MM.1S (cell line): ENCODE measurements at regions not wholly inside any gene's neighbourhood (a gene's known extent, or its start where the extent isn't known, plus 50 kb on each side); places are given as distances from the start of the nearest gene placed in this dataset.
A peak's percentile ranks its signal among the peaks of the same experiment; 100 is the strongest.

Experiments
- DNase-seq: peaks from one replicate; pipeline ENCODE4 v3.0.0-alpha.2; 2015
- H2AFZ ChIP-seq: fragments of 300-600 bp; sonication (generic); 2 replicates; pipeline ENCODE4 v1.6.0; 2016; ENCODE audit warnings: antibody characterized with exemption, low read length
- H3F3A ChIP-seq: fragments of 300-600 bp; sonication (generic); 2 replicates; pipeline ENCODE4 v1.6.1; 2016; ENCODE audit warnings: mild to moderate bottlenecking, antibody characterized with exemption, low read length, moderate library complexity, mixed read lengths; ENCODE audit not compliant: insufficient read depth
- H3K27ac ChIP-seq: fragments of 300-600 bp; sonication (generic); 2 replicates; pipeline ENCODE4 v1.5.1; 2016; ENCODE audit warnings: mild to moderate bottlenecking, low read length
- H3K27me3 ChIP-seq: fragments of 300-600 bp; sonication (generic); replicated peaks from 2 replicates; pipeline ENCODE4 v1.6.0; 2016; ENCODE audit warnings: low read length; ENCODE audit not compliant: insufficient read depth
- H3K36me3 ChIP-seq: fragments of 300-600 bp; sonication (generic); replicated peaks from 2 replicates; pipeline ENCODE4 v1.6.1; 2016; ENCODE audit warnings: mild to moderate bottlenecking, low read length, mixed read lengths; ENCODE audit not compliant: insufficient read depth
- H3K4me1 ChIP-seq: fragments of 300-600 bp; sonication (generic); 2 replicates; pipeline ENCODE4 v1.6.1; 2016; ENCODE audit warnings: low read length, mixed read lengths
- H3K4me2 ChIP-seq: fragments of 300-600 bp; sonication (generic); 2 replicates; pipeline ENCODE4 v1.6.0; 2016; ENCODE audit warnings: low read depth, low read length
- H3K4me3 ChIP-seq: fragments of 300-600 bp; sonication (generic); 2 replicates; pipeline ENCODE4 v1.5.1; 2016; ENCODE audit warnings: low read length, mixed read lengths
- H3K79me2 ChIP-seq: fragments of 300-600 bp; sonication (generic); 2 replicates; pipeline ENCODE4 v1.6.1; 2016; ENCODE audit warnings: mixed run types, low read length, mixed read lengths
- H3K9ac ChIP-seq: fragments of 300-600 bp; sonication (generic); 2 replicates; pipeline ENCODE4 v1.6.1; 2016; ENCODE audit warnings: low read length, mixed read lengths
- H3K9me2 ChIP-seq: fragments of 300-600 bp; sonication (generic); replicated peaks from 2 replicates; pipeline ENCODE4 v1.6.1; 2016; ENCODE audit warnings: mild to moderate bottlenecking, low read length, mixed read lengths; ENCODE audit not compliant: insufficient read depth
- H3K9me3 ChIP-seq: fragments of 300-600 bp; sonication (generic); replicated peaks from 2 replicates; pipeline ENCODE4 v1.6.1; 2016; ENCODE audit warnings: mild to moderate bottlenecking, low read length, mixed read lengths; ENCODE audit not compliant: insufficient read depth
- H4K20me1 ChIP-seq: fragments of 300-600 bp; sonication (generic); 2 replicates; pipeline ENCODE4 v1.6.1; 2016; ENCODE audit warnings: mild to moderate bottlenecking, low read length, moderate library complexity, mixed read lengths; ENCODE audit not compliant: insufficient read depth
- CTCF ChIP-seq: fragments of 300-600 bp; sonication (generic); IDR thresholded peaks from 2 replicates; pipeline ENCODE4 v1.5.1; 2016; ENCODE audit warnings: antibody characterized with exemption, low read length, mixed read lengths
- EZH2 ChIP-seq: fragments of 300-600 bp; sonication (generic); optimal IDR thresholded peaks from 2 replicates; pipeline ENCODE3; 2017; ENCODE audit warnings: low read depth, mild to moderate bottlenecking, antibody characterized with exemption, low read length, mixed read lengths
- EZH2phosphoT487 ChIP-seq: fragments of 300-600 bp; sonication (generic); IDR thresholded peaks from 2 replicates; pipeline ENCODE4 v1.6.1; 2018; ENCODE audit warnings: antibody characterized with exemption, low read length

- no peaks in the 10 kb centered on the region for H3K36me3 ChIP-seq
- no peak overlapping the region for H3K4me2 ChIP-seq
- no peaks in the 10 kb centered on the region for H3K79me2 ChIP-seq
- no peak overlapping the region for H3K4me3 ChIP-seq
- no peaks in the 10 kb centered on the region for H3K9me3 ChIP-seq
- H3K27me3 ChIP-seq, result no peaks in the 10 kb centered on the region
- no peaks in the 10 kb centered on the region for H3F3A ChIP-seq
- no peaks in the 10 kb centered on the region for H4K20me1 ChIP-seq
- no peak for DNase-seq
- TF ChIP-seq EZH2 (no peak), EZH2phosphoT487 (no peak), CTCF (no peak)
- no peaks in the 10 kb centered on the region for H3K4me1 ChIP-seq
- H3K9ac ChIP-seq, result no peak overlapping the region
- no peaks in the 10 kb centered on the region for H3K9me2 ChIP-seq
- H2AFZ ChIP-seq, result no peak overlapping the region
- no peak overlapping the region for H3K27ac ChIP-seq
Measured at GRCh38 chr5:125794922-125795321, 628.3 kb upstream of the GRAMD2B start.

DNA sequence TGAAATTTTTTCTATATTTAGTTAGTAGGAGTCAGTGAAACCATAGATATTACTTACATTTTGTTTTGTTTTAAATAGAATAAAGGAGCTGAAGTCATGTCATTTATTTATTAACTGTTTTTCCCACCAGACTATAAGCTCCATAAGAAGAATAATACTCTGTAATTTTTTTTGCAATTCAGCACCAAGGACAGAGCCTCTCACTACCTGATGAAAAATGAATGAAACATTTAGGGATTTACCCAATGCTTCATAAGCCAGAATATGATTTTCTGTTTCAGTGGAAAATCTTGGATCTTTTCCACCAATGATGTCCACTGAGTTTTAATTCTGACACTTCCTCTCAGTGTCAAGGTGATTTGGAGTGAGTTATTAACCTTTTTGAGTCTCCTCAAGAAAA, 624.9 kb upstream of the GRAMD2B start:
- Histone ChIP-seq H3K9me3 (no peaks in the 10 kb centered on the region), H3K27me3 (no peaks in the 10 kb centered on the region), H3K4me1 (no peaks in the 10 kb centered on the region), H2AFZ (no peak overlapping the region), H3F3A (no peaks in the 10 kb centered on the region), H3K9me2 (no peaks in the 10 kb centered on the region), H3K9ac (no peak overlapping the region), H3K36me3 (no peaks in the 10 kb centered on the region), H4K20me1 (no peaks in the 10 kb centered on the region), H3K79me2 (no peaks in the 10 kb centered on the region), H3K27ac (no peak overlapping the region), H3K4me2 (no peak overlapping the region), H3K4me3 (no peak overlapping the region)
- DNase-seq, result peak; percentile 56
- TF ChIP-seq EZH2phosphoT487, result no peak
- no peak for TF ChIP-seq EZH2
- no peak for TF ChIP-seq CTCF

GRCh38 chr5:125812651-125813050, 610.6 kb upstream of the GRAMD2B start:
- no peak overlapping the region for H3K4me3 ChIP-seq
- no peaks in the 10 kb centered on the region for H3K36me3 ChIP-seq
- H3K79me2 ChIP-seq, result no peaks in the 10 kb centered on the region
- no peaks in the 10 kb centered on the region for H3K4me1 ChIP-seq
- H3K9me3 ChIP-seq, result no peaks in the 10 kb centered on the region
- no peaks in the 10 kb centered on the region for H3K9me2 ChIP-seq
- no peaks in the 10 kb centered on the region for H3K27me3 ChIP-seq
- no peaks in the 10 kb centered on the region for H4K20me1 ChIP-seq
- TF ChIP-seq EZH2, result no peak
- no peak for TF ChIP-seq CTCF
- no peak for TF ChIP-seq EZH2phosphoT487
- no peak overlapping the region for H2AFZ ChIP-seq
- no peak overlapping the region for H3K27ac ChIP-seq
- DNase-seq, result no peak
- no peaks in the 10 kb centered on the region for H3F3A ChIP-seq
- no peak overlapping the region for H3K4me2 ChIP-seq
- H3K9ac ChIP-seq, result no peak overlapping the region
